HEK293T (cell line): ENCODE measurements at regions not wholly inside any gene's neighbourhood (a gene's known extent, or its start where the extent isn't known, plus 50 kb on each side); places are given as distances from the start of the nearest gene placed in this dataset.

Experiments used
- CTCF ChIA-PET: fragments of 350-600 bp; formaldehyde crosslinking; extraction: SDS; loops from one replicate; lab custom pipeline; 2021; ENCODE audit warnings: antibody characterized with exemption, inconsistent platforms; lab: Yijun Ruan, JAX
- POLR2A ChIA-PET: fragments of 350-600 bp; formaldehyde crosslinking; extraction: SDS; loops from one replicate; lab custom pipeline; 2020; ENCODE audit warnings: antibody characterized with exemption, inconsistent platforms; lab: Yijun Ruan, JAX
- DNase-seq: peaks from one replicate; pipeline ENCODE4 v3.0.0; 2012; ENCODE audit warnings: mixed read lengths; ENCODE audit errors: extremely low spot score
- ARNT ChIP-seq: fragments of 450-650 bp; IDR thresholded peaks from 2 replicates; pipeline ENCODE4 v1.6.1; 2017; ENCODE audit warnings: mild to moderate bottlenecking
- BHLHE40 ChIP-seq: fragments of 450-650 bp; IDR thresholded peaks from 2 replicates; pipeline ENCODE4 v1.6.1; 2016; ENCODE audit warnings: mild to moderate bottlenecking, moderate library complexity, borderline replicate concordance
- CTBP1 ChIP-seq: fragments of 450-650 bp; IDR thresholded peaks from 2 replicates; pipeline ENCODE4 v1.6.1; 2016; ENCODE audit warnings: borderline replicate concordance
- ELF4 ChIP-seq: fragments of 450-650 bp; IDR thresholded peaks from 2 replicates; pipeline ENCODE4 v1.6.1; 2017; ENCODE audit warnings: antibody characterized with exemption
- FOXA1 ChIP-seq: fragments of 450-650 bp; IDR thresholded peaks from 2 replicates; pipeline ENCODE4 v1.6.1; 2016; ENCODE audit warnings: mild to moderate bottlenecking
- FOXK2 ChIP-seq: fragments of 450-650 bp; IDR thresholded peaks from 2 replicates; pipeline ENCODE4 v1.6.1; 2016; ENCODE audit warnings: mild to moderate bottlenecking
- FOXM1 ChIP-seq: fragments of 450-650 bp; IDR thresholded peaks from 2 replicates; pipeline ENCODE4 v1.6.1; 2017; ENCODE audit warnings: mild to moderate bottlenecking, borderline replicate concordance
- HDGF ChIP-seq: fragments of 450-650 bp; IDR thresholded peaks from 2 replicates; pipeline ENCODE4 v1.6.1; 2017; ENCODE audit warnings: antibody characterized with exemption, borderline replicate concordance
- L3MBTL2 ChIP-seq: fragments of 450-650 bp; conservative IDR thresholded peaks from 2 replicates; pipeline ENCODE4 v1.6.1; 2016; ENCODE audit warnings: mild to moderate bottlenecking
- LEF1 ChIP-seq: fragments of 450-650 bp; IDR thresholded peaks from 2 replicates; pipeline ENCODE4 v1.6.1; 2017; ENCODE audit warnings: mild to moderate bottlenecking, borderline replicate concordance
- NFRKB ChIP-seq: fragments of 450-650 bp; IDR thresholded peaks from 2 replicates; pipeline ENCODE4 v1.6.1; 2016; ENCODE audit warnings: mild to moderate bottlenecking, moderate library complexity
- PKNOX1 ChIP-seq: fragments of 450-650 bp; IDR thresholded peaks from 2 replicates; pipeline ENCODE4 v1.6.1; 2016
- SP1 ChIP-seq: fragments of 450-650 bp; IDR thresholded peaks from 2 replicates; pipeline ENCODE4 v1.6.1; 2017
- SUZ12 ChIP-seq: fragments of 450-650 bp; IDR thresholded peaks from 2 replicates; pipeline ENCODE4 v1.6.1; 2016; ENCODE audit warnings: mild to moderate bottlenecking
- TARDBP ChIP-seq: fragments of 450-650 bp; IDR thresholded peaks from 2 replicates; pipeline ENCODE4 v1.6.1; 2016
- ZNF384 ChIP-seq: fragments of 450-650 bp; IDR thresholded peaks from 2 replicates; pipeline ENCODE4 v1.6.1; 2016

- TF ChIP-seq TARDBP, result no peak
- no peak for TF ChIP-seq CTBP1
- TF ChIP-seq FOXK2, result no peak
- TF ChIP-seq SP1, result no peak
- TF ChIP-seq FOXM1, result no peak
- no peak for TF ChIP-seq SUZ12
- TF ChIP-seq LEF1, result no peak
- no peak for TF ChIP-seq BHLHE40
- CTCF ChIA-PET, result no interaction called here
Measured at GRCh38 chr5:171599411-171599810, 180.0 kb downstream of the FGF18 start.

GRCh38 chr5:171599957-171600612 lies 180.6 kb downstream of the FGF18 start:
- DNase-seq, result no peak
- ChIA-PET CTCF (no interaction called here), POLR2A (no interaction called here)
- no peak for TF ChIP-seq LEF1
- no peak for TF ChIP-seq PKNOX1
- TF ChIP-seq NFRKB, result no peak
- TF ChIP-seq FOXM1, result no peak
- no peak for TF ChIP-seq ARNT
- TF ChIP-seq BHLHE40, result no peak
- TF ChIP-seq CTBP1, result no peak
- TF ChIP-seq HDGF, result no peak
- no peak for TF ChIP-seq ELF4
- TF ChIP-seq SUZ12, result no peak
- no peak for TF ChIP-seq ZNF384
- TF ChIP-seq L3MBTL2, result no peak
- TF ChIP-seq TARDBP, result no peak
- no peak for TF ChIP-seq SP1
- no peak for TF ChIP-seq FOXA1
- TF ChIP-seq FOXK2, result no peak

More at GRCh38 chr5:171599411-171599810, 180.0 kb downstream of the FGF18 start:
- DNase-seq, result no peak
- POLR2A ChIA-PET, result no interaction called here

GRCh38 chr5:171600741-171601265 lies 181.4 kb downstream of the FGF18 start:
- POLR2A ChIA-PET, result no interaction called here
- no peak for DNase-seq

GRCh38 chr5:171601266-171601881 lies 181.9 kb downstream of the FGF18 start:
- no peak for DNase-seq
- CTCF ChIA-PET, result no interaction called here
- TF ChIP-seq NFRKB, result no peak
- TF ChIP-seq BHLHE40, result no peak
- no peak for TF ChIP-seq SP1
- TF ChIP-seq FOXA1, result no peak
- no peak for TF ChIP-seq L3MBTL2
- no peak for TF ChIP-seq LEF1
- TF ChIP-seq PKNOX1, result no peak
- no peak for TF ChIP-seq FOXM1
- TF ChIP-seq ARNT, result no peak
- TF ChIP-seq SUZ12, result no peak
- TF ChIP-seq HDGF, result no peak
- TF ChIP-seq TARDBP, result no peak
- no peak for TF ChIP-seq FOXK2
- no peak for TF ChIP-seq CTBP1
- POLR2A ChIA-PET, result no interaction called here

More at GRCh38 chr5:171600741-171601265, 181.4 kb downstream of the FGF18 start:
- CTCF ChIA-PET, result no interaction called here
- TF ChIP-seq CTBP1 (no peak), ELF4 (no peak), L3MBTL2 (no peak), BHLHE40 (no peak), LEF1 (no peak), FOXM1 (no peak), TARDBP (no peak), SP1 (no peak)

GRCh38 chr5:171603591-171603990 lies 182.0 kb upstream of the SMIM23 start:
- POLR2A ChIA-PET, result no interaction called here
- TF ChIP-seq LEF1 (no peak), CTBP1 (no peak), L3MBTL2 (no peak), FOXM1 (no peak), FOXA1 (no peak), ZNF384 (no peak), BHLHE40 (no peak), TARDBP (no peak), SP1 (no peak)
- no peak for DNase-seq
- CTCF ChIA-PET, result no interaction called here

GRCh38 chr5:171604195-171604594 lies 181.4 kb upstream of the SMIM23 start:
- TF ChIP-seq PKNOX1 (no peak), FOXM1 (no peak), FOXA1 (no peak), SP1 (no peak), HDGF (no peak), ARNT (no peak), FOXK2 (no peak), LEF1 (no peak), ZNF384 (no peak), L3MBTL2 (no peak), TARDBP (no peak), CTBP1 (no peak), SUZ12 (no peak), ELF4 (no peak), NFRKB (no peak)
- ChIA-PET CTCF (interaction anchor here (0.6 kb wide), 1 partner anchor 1097 kb away, joined by 3 read pairs; no protein-coding TSS in a partner anchor), POLR2A (no interaction called here)
- no peak for DNase-seq
